Endothelial cell of umbilical vein (primary cell): ENCODE measurements at regions not wholly inside any gene's neighbourhood (a gene's known extent, or its start where the extent isn't known, plus 50 kb on each side); places are given as distances from the start of the nearest gene placed in this dataset.

Experiments
- BruUV-seq: library from RNA; stranded (reverse); fragments of 400-500 nt; replicated peaks from 2 replicates; lab custom pipeline; 2021; lab: Mats Ljungman, UMichigan
- CTCF ChIA-PET: fragments of 300-600, 350-600 bp; sonication (Branson Sonifier 250); formaldehyde crosslinking; loops from one replicate; lab custom pipeline; 2021; ENCODE audit warnings: antibody characterized with exemption, inconsistent platforms; lab: Charles Lee
- POLR2A ChIA-PET: fragments of 300-600, 350-600 bp; sonication (Branson Sonifier 250); formaldehyde crosslinking; loops from one replicate; lab custom pipeline; 2021; ENCODE audit warnings: antibody characterized with exemption, inconsistent platforms; lab: Charles Lee
- DNase-seq: peaks from one replicate; pipeline ENCODE4 v3.0.0-alpha.2; 2011; ENCODE audit warnings: low read depth, low spot score
- FAIRE-seq: peaks from 2 replicates; lab custom pipeline; 2011; peaks lifted over from hg19 to GRCh38; lab: Jason Lieb, UNC
- H2AFZ ChIP-seq: 2 replicates; pipeline ENCODE4 v1.6.0; 2012; ENCODE audit warnings: low read depth, low read length, control low read depth, inconsistent platforms
- H3K27ac ChIP-seq: 2 replicates; pipeline ENCODE4 v1.5.1; 2011; ENCODE audit warnings: low read depth, mild to moderate bottlenecking, control low read depth, low read length, moderate library complexity; ENCODE audit not compliant: insufficient read depth
- H3K27me3 ChIP-seq, 2 experiments: 2 replicates each; pipeline versions ENCODE4 v1.6.0 to v1.6.1; 2011; ENCODE audit warnings: low read length in 2 of 2, mixed read lengths in 1 of 2; ENCODE audit not compliant: control insufficient read depth in 2 of 2, insufficient read depth in 2 of 2
- H3K36me3 ChIP-seq, 2 experiments: 2 replicates in 1 of 2; 3 replicates in 1 of 2; pipeline ENCODE4 v1.5.1; 2011; ENCODE audit warnings: low read length in 2 of 2, mild to moderate bottlenecking in 1 of 2, moderate library complexity in 1 of 2; ENCODE audit not compliant: control insufficient read depth in 2 of 2, insufficient read depth in 2 of 2; ENCODE audit errors: extremely low read depth in 1 of 2
- H3K4me1 ChIP-seq: 3 replicates; pipeline ENCODE4 v1.5.1; 2011; ENCODE audit warnings: mild to moderate bottlenecking, low read length; ENCODE audit not compliant: control insufficient read depth, insufficient read depth; ENCODE audit errors: extremely low read depth
- H3K4me2 ChIP-seq: 2 replicates; pipeline ENCODE4 v1.6.1; 2011; ENCODE audit warnings: low read length, control low read depth, mixed read lengths; ENCODE audit not compliant: insufficient read depth
- H3K4me3 ChIP-seq, 3 experiments: fragments of 200-600 bp in 1 of 3; sonication (generic), shearing (Covaris generic) in 1 of 3; replicated peaks in 1 of 3; 2 replicates each; pipeline ENCODE4 v1.5.1; 2011 to 2016; ENCODE audit warnings: control low read depth in 3 of 3, low read length in 3 of 3, mild to moderate bottlenecking in 2 of 3, inconsistent platforms in 1 of 3, low read depth in 1 of 3, moderate library complexity in 1 of 3; ENCODE audit not compliant: insufficient read depth in 1 of 3
- H3K79me2 ChIP-seq: 2 replicates; pipeline ENCODE4 v1.6.0; 2012; ENCODE audit warnings: low read length, inconsistent platforms; ENCODE audit not compliant: control insufficient read depth, insufficient read depth
- H3K9ac ChIP-seq: replicated peaks from 2 replicates; pipeline ENCODE3; 2011; ENCODE audit warnings: low read length, control low read depth; ENCODE audit not compliant: insufficient read depth; ENCODE audit errors: extremely low read depth
- H3K9me1 ChIP-seq: replicated peaks from 3 replicates; pipeline ENCODE4 v1.6.0; 2011; ENCODE audit warnings: mild to moderate bottlenecking, low read length; ENCODE audit not compliant: control insufficient read depth, insufficient read depth; ENCODE audit errors: extremely low read depth
- H3K9me3 ChIP-seq: replicated peaks from 2 replicates; pipeline ENCODE4 v1.5.1; 2012; ENCODE audit warnings: low read length, inconsistent platforms; ENCODE audit not compliant: control insufficient read depth, insufficient read depth
- H4K20me1 ChIP-seq: replicated peaks from 2 replicates; pipeline ENCODE3; 2011; ENCODE audit warnings: mild to moderate bottlenecking, low read length; ENCODE audit not compliant: control insufficient read depth, insufficient read depth; ENCODE audit errors: extremely low read depth
- EZH2 ChIP-seq: IDR thresholded peaks from 2 replicates; pipeline ENCODE4 v1.6.1; 2012; ENCODE audit warnings: borderline replicate concordance, low read depth, mild to moderate bottlenecking, moderate library complexity, low read length, inconsistent platforms; ENCODE audit not compliant: severe bottlenecking
- FOS ChIP-seq: IDR thresholded peaks from 2 replicates; pipeline ENCODE4 v1.6.1; 2011; ENCODE audit warnings: mild to moderate bottlenecking, low read length, moderate library complexity, borderline replicate concordance; ENCODE audit not compliant: insufficient read depth
- GATA2 ChIP-seq: IDR thresholded peaks from 2 replicates; pipeline ENCODE4 v1.7.0; 2011; ENCODE audit warnings: low read depth, mild to moderate bottlenecking, moderate library complexity, mixed read lengths, low read length; ENCODE audit not compliant: insufficient read length, insufficient read depth
- JUN ChIP-seq: IDR thresholded peaks from 2 replicates; pipeline ENCODE4 v1.6.1; 2011; ENCODE audit warnings: borderline replicate concordance, low read depth; ENCODE audit not compliant: insufficient read length, insufficient read depth
- MYC ChIP-seq: IDR thresholded peaks from one replicate; pipeline ENCODE4 v1.6.1; 2011; ENCODE audit warnings: mild to moderate bottlenecking, low read depth, low read length
- POLR2AphosphoS5 ChIP-seq: IDR thresholded peaks from 2 replicates; pipeline ENCODE4 v1.6.1; 2012; ENCODE audit warnings: low read depth, mild to moderate bottlenecking, control low read depth, low read length, moderate library complexity; ENCODE audit not compliant: insufficient read depth
- dilution Hi-C: fragments of 300-500 bp; cut with MboI; formaldehyde crosslinking; loops from one replicate; pipeline ENCODE4 v1.15.0; 2019; ENCODE audit warnings: low sequenced_read_pairs; ENCODE audit not compliant: extremely low pct_ligation_motif_present
- intact Hi-C: fragments of 100-400 bp; cut with micrococcal nuclease; formaldehyde crosslinking; loops from one replicate; pipeline ENCODE4 v1.10.0; 2022
- TF ChIP-seq, protein P1 (sequence below), 2 donors: IDR thresholded peaks; 1 replicate in 1 of 2; 2 replicates in 1 of 2; pipeline ENCODE4 v1.5.1; 2011; ENCODE audit warnings: low read length in 2 of 2, mild to moderate bottlenecking in 2 of 2, moderate library complexity in 2 of 2, control low read depth in 1 of 2, inconsistent platforms in 1 of 2, low read depth in 1 of 2; ENCODE audit not compliant: insufficient read depth in 1 of 2; ENCODE audit errors: extremely low read depth in 1 of 2
- TF ChIP-seq, protein P2 (sequence below): IDR thresholded peaks from 2 replicates; pipeline ENCODE4 v1.6.1; 2011; ENCODE audit not compliant: insufficient read depth, insufficient read length

DNA sequence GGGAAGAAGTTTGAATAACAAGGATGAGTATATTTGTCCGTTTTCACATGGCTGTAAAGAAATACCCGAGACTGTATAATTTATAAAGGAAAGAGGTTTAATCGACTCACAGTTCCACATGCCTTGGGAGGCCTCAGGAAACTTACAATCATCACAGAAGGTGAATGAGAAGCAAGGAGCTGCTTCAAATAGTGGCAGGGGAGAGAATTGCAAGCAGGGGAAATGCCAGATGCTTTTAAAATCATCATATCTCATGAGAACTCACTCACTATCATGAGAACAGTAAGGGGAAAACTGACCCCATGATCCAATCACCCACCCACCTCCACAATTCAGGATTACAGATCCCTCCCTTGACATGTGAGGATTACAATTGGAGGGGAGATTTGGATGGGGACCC is 212.8 kb upstream of the CDH8 start:
- H3K27ac ChIP-seq = no peak overlapping the region
- ChIA-PET CTCF (no interaction called here), POLR2A (no interaction called here)
- H3K4me3 ChIP-seq = no peak overlapping the region
- H3K79me2 ChIP-seq = no peaks in the 10 kb centered on the region
- intact Hi-C loops (no loop called here), dilution Hi-C loops (no loop called here)
- TF ChIP-seq MYC (no peak), GATA2 (no peak), POLR2AphosphoS5 (no peak), EZH2 (no peak), FOS (no peak), JUN (no peak)
- TF ChIP-seq, protein P1, sequence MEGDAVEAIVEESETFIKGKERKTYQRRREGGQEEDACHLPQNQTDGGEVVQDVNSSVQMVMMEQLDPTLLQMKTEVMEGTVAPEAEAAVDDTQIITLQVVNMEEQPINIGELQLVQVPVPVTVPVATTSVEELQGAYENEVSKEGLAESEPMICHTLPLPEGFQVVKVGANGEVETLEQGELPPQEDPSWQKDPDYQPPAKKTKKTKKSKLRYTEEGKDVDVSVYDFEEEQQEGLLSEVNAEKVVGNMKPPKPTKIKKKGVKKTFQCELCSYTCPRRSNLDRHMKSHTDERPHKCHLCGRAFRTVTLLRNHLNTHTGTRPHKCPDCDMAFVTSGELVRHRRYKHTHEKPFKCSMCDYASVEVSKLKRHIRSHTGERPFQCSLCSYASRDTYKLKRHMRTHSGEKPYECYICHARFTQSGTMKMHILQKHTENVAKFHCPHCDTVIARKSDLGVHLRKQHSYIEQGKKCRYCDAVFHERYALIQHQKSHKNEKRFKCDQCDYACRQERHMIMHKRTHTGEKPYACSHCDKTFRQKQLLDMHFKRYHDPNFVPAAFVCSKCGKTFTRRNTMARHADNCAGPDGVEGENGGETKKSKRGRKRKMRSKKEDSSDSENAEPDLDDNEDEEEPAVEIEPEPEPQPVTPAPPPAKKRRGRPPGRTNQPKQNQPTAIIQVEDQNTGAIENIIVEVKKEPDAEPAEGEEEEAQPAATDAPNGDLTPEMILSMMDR (IDR thresholded peaks at IDR 0.05; ENCODE audit: extremely low read depth in 1 of 2, insufficient read depth in 1 of 2, low read depth in 1 of 2, low read length in 2 of 2) = no peak
- TF ChIP-seq, protein P2, sequence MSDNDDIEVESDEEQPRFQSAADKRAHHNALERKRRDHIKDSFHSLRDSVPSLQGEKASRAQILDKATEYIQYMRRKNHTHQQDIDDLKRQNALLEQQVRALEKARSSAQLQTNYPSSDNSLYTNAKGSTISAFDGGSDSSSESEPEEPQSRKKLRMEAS = no peak
- no peaks in the 10 kb centered on the region for H4K20me1 ChIP-seq
- no peak for FAIRE-seq
- no peak overlapping the region for H3K9ac ChIP-seq
- no peaks in the 10 kb centered on the region for H3K9me1 ChIP-seq
- H2AFZ ChIP-seq = no peak overlapping the region
- no peaks in the 10 kb centered on the region for H3K4me1 ChIP-seq
- BruUV-seq = no TSS peak
- no peaks in the 10 kb centered on the region for H3K36me3 ChIP-seq
- no peaks in the 10 kb centered on the region for H3K9me3 ChIP-seq
- H3K4me2 ChIP-seq = no peak overlapping the region
- no peak for DNase-seq
- H3K27me3 ChIP-seq = no peaks in the 10 kb centered on the region
